HL-60 (cell line): ENCODE measurements at regions not wholly inside any gene's neighbourhood (a gene's known extent, or its start where the extent isn't known, plus 50 kb on each side); places are given as distances from the start of the nearest gene placed in this dataset.

ENCODE experiments used
- GABPA ChIP-seq: IDR thresholded peaks from 2 replicates; pipeline ENCODE4 v1.6.1; 2012; ENCODE audit warnings: low read depth
- POLR2AphosphoS5 ChIP-seq: IDR thresholded peaks from 2 replicates; pipeline ENCODE4 v1.6.1; 2012; ENCODE audit warnings: low read depth
- SPI1 ChIP-seq: IDR thresholded peaks from 2 replicates; pipeline ENCODE4 v1.6.1; 2012; ENCODE audit warnings: low read depth, mild to moderate bottlenecking, borderline replicate concordance
- TF ChIP-seq, protein P1 (sequence below): IDR thresholded peaks from one replicate; pipeline ENCODE4 v1.5.1; 2011; ENCODE audit warnings: low read length, control low read depth, inconsistent platforms; ENCODE audit not compliant: insufficient read depth
- TF ChIP-seq, protein P2 (sequence below): IDR thresholded peaks from 2 replicates; pipeline ENCODE4 v1.6.1; 2012; ENCODE audit warnings: low read depth; ENCODE audit not compliant: insufficient replicate concordance

DNA sequence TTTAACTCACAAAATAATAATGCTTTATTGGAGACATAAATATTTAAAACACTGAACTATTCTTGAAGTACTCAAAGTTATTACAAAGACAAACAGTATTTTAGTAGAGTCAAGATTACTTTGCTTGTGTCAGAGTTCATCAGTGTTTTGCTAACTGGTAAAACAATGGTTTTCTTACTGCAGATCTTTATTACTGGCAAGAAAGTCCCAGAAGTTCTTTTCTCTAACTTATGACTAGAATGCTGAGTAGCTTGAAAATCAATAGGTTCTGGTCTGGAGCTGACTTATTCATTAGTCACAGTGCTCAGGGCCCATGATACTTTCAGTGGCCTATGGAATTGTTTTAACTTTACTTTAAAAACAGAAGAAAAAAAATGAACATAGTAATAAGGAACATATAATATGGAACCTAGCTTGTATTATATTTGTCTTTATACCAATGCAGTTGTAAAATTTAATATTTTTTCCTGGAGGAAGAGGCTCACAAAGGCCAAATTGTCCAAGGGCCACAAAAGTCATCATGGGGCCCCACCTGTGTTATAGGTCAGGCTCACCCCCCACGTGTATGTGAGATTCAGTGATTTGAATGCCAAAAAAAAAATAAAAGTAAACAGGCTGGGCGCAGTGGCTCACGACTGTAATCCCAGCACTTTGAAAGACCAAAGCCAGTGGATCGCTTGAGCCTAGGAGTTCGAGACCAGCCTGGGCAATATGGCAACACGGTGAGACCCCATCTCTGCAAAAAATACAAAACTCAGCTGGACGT, 53.3 kb downstream of the PLEKHG1 start:
- TF ChIP-seq, protein P1, sequence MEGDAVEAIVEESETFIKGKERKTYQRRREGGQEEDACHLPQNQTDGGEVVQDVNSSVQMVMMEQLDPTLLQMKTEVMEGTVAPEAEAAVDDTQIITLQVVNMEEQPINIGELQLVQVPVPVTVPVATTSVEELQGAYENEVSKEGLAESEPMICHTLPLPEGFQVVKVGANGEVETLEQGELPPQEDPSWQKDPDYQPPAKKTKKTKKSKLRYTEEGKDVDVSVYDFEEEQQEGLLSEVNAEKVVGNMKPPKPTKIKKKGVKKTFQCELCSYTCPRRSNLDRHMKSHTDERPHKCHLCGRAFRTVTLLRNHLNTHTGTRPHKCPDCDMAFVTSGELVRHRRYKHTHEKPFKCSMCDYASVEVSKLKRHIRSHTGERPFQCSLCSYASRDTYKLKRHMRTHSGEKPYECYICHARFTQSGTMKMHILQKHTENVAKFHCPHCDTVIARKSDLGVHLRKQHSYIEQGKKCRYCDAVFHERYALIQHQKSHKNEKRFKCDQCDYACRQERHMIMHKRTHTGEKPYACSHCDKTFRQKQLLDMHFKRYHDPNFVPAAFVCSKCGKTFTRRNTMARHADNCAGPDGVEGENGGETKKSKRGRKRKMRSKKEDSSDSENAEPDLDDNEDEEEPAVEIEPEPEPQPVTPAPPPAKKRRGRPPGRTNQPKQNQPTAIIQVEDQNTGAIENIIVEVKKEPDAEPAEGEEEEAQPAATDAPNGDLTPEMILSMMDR, result no peak
- TF ChIP-seq POLR2AphosphoS5 (no peak), GABPA (no peak), SPI1 (no peak)
- TF ChIP-seq, protein P2, sequence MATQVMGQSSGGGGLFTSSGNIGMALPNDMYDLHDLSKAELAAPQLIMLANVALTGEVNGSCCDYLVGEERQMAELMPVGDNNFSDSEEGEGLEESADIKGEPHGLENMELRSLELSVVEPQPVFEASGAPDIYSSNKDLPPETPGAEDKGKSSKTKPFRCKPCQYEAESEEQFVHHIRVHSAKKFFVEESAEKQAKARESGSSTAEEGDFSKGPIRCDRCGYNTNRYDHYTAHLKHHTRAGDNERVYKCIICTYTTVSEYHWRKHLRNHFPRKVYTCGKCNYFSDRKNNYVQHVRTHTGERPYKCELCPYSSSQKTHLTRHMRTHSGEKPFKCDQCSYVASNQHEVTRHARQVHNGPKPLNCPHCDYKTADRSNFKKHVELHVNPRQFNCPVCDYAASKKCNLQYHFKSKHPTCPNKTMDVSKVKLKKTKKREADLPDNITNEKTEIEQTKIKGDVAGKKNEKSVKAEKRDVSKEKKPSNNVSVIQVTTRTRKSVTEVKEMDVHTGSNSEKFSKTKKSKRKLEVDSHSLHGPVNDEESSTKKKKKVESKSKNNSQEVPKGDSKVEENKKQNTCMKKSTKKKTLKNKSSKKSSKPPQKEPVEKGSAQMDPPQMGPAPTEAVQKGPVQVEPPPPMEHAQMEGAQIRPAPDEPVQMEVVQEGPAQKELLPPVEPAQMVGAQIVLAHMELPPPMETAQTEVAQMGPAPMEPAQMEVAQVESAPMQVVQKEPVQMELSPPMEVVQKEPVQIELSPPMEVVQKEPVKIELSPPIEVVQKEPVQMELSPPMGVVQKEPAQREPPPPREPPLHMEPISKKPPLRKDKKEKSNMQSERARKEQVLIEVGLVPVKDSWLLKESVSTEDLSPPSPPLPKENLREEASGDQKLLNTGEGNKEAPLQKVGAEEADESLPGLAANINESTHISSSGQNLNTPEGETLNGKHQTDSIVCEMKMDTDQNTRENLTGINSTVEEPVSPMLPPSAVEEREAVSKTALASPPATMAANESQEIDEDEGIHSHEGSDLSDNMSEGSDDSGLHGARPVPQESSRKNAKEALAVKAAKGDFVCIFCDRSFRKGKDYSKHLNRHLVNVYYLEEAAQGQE, result no peak
